ENCODE measurements at regions not wholly inside any gene's neighbourhood (a gene's known extent, or its start where the extent isn't known, plus 50 kb on each side); places are given as distances from the start of the nearest gene placed in this dataset.
A peak's percentile ranks its signal among the peaks of the same experiment; 100 is the strongest.

DNA sequence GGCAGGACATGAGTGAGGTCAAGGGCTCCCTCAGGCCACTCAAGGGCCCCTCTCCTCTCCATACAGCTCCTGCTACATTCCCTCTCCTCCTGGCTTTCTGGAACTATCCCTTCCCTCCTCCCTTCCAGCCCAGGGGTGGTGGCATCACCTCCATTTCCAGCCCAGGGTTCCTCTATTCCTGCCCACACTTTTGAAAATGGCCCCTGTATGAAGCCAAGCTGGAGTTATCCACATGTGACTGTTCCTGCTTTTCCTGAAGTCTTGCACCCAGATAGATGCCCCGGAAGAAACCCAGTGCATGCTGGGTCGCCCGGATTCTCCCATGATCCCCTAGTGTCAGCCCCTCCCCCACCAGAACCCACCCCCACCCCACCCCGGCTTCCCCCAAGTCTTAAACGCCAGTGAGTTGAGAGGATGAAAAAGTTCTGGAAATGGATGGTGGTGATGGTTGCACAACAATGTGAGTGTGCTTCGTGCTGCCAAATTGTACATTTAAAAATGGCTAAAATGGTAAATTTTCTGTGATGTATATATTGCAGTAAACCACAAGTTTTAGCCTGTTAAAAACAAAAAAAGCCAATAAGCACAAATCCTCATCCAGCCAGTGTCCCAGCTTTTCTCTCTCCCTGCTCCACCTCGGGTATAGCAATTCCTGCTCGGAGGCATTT lies 136.9 kb downstream of the SCARB1 start:
- DNase-seq (ENCODE audit: low read depth): no peak

DNA sequence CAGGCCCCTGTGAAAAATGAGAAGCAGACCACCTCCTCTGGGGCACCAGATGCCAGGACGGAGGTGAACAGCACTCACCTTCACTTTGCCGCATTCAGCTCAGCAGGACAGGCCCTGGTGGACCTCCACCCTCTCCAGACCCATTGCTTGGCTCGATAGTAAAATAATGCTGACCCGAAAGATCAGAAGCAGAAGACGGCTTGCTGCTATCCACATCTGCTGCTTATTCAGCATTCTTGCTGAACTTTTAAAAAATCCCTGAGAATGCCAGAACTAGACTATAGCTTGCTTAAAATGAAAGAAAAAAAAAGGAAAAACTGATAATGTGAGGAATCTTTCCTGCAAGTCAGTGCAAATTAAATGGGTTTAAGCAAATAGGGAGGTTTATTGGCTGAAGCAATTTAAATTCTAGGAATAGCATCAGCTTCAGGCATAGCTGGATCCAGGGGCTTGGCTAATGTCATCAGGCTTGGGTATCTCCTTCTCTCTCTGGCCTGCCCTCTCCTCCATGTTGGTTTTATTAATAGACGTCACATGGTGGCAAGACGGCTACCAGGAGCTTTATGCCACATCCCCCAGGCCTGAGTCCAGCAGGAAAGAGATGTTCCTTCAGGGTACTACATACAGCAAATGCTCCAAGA lies 137.9 kb downstream of the SCARB1 start:
- no peak for DNase-seq (ENCODE audit: low read depth)

DNA sequence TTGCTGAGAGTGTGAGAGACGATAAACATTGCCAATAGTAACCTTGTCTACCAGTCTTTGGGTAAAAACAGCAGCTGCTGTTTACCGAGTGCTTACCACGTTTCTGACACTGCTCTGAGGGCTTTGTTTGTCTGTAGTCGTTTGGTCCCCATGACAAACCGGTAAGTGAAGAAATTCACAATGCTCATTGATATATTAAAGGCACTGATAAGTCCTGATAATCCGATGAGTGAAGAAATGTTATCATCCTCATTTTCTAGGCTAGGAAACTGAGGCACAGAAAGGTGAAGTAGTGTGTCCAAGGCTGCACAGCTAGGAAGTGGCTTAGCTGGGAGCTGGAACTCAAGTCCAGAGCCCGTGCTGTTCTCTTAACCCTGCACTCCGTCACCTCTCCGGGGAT lies 138.6 kb downstream of the SCARB1 start:
- DNase-seq (ENCODE audit: low read depth): no peak

DNA sequence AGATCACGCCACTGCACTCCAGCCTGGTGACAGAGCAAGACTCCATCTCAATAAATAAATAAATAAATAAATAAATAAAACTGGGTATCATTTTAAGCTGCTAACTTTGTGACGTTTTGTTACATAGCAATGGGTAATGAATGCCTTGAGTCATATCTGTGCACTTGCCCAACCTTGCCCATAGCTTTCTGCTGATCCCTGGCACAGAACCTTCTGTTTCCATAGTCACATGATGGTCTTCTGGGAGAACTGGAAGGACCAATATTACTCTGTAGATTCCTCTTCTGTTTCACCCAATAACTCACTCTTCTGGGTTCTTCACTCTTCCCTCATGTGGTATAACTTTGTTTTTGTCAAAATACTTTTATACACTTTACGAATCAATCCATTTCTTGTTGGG lies 140.8 kb downstream of the SCARB1 start:
- DNase-seq (ENCODE audit: low read depth): no peak

DNA sequence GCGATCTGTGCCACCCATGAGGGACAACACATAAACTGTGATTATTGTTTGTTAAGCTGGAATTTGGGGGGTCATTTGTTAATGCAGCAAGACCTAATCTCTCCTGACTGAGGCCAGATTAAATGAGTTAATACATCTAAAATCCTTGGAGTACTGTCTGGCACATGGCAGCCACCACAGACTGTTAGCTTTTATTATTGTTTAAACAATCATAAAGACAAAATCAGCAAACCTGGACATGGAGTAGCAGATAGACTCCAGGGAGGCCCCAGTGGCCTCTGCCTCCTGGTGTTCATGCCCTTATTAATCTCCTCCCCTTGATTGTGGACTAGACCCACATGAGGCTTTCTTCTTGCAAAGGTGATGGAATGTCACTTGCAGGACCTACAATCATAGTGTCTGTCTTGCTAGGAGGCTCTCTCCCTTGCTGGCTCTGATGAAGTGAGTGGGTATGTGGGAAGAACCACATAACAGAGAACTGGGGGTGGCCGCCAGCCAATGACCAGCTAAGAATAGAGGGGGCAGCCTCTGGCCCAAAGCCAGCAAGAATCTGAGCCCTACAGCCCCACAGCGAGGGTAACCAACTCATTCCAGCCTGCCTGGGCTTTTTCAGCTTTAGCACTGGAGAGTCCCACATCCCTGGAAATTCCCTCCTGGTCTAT lies 142.0 kb downstream of the SCARB1 start:
- DNase-seq (ENCODE audit: low read depth): no peak

DNA sequence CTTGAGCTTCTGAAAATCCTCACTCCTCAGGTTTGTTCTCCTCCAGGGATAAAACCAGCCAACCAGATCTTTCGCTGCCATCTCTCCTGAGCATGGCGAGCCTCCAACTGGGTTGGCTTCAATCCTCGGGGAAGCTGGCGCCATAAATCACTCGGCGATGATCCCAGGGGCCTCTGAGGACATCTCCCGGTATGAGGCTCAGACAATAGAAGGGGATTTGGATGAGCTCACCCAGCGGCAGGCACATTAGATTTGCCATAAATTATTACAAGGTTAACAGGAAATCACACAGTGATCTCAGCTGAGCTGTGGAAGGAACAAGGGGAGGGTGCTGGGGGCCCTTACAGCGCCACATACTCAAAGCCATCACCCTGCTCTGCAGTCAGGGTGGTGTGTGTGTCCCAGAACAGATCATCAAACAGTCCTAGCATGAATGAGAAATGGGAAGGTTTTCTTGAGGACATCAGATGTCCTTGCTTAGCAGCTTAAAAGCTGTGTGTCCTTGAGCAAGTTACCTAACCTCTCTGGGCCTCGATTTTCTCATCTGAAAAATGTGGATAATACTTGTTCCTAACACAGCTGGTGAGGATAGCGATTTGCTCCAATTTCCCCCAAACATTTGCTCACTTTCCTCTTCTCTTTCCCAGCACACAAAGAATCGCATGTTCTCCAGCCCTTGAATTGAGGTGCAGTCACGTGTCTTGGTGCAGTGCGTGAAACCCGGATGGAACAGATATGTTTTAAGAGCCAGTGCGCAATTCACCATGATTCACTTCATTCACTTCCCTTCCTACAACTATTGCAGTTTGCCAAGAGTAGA lies 142.8 kb downstream of the SCARB1 start:
- no peak for DNase-seq (ENCODE audit: low read depth)

DNA sequence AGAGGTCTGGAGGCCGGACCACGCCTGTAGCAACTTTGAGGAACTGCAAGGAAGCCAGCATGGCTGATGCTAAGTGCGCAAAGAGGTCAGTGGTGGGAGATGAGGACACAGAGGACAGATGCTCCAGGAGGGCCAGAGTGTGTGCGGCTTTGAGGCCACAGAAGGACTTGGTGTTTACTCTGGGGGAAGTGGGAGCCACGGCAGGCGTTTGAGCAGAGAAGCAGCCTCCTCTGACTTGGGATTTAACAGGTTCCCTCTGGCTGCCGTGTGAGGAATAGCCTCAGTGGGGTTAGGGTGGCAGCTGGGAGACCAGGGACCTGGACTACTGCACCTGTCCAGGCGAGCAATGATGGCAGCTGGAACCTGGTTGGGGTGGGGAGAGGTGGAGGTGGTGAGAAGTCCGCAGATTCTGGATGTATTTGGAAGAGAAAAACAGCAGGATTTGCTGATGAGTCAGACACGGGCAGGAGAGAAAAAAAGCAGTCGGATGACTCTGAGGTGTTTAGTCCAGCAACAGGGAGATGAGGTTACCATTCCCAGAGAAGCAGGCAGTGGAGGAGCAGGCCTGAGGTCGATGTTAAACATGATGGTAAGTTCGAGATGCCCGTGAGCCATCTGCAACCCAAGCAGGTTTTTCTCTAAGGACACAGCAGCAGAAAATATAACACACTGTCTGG lies 143.5 kb downstream of the SCARB1 start:
- DNase-seq (ENCODE audit: low read depth): peak; percentile 50

DNA sequence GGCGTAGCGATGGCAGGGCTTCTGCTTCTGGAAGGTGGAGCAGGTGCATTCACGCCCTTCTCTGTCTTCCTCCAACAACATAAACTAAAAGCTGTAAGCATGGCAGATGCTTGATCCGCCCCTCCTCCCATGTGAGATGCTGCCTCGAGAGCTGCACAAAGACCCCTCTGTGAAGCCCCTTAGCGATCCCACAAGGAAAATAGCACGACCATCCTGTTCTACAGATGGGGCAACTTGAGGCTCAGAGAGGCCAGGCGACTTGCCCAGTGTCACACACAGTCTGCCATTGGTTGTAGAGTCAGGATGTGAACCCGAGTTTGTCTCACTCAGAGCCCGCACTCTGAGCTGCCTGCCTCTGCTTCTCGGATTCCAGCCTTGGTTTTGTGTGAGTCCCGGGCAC lies 144.4 kb downstream of the SCARB1 start:
- no peak for DNase-seq (ENCODE audit: low read depth)

DNA sequence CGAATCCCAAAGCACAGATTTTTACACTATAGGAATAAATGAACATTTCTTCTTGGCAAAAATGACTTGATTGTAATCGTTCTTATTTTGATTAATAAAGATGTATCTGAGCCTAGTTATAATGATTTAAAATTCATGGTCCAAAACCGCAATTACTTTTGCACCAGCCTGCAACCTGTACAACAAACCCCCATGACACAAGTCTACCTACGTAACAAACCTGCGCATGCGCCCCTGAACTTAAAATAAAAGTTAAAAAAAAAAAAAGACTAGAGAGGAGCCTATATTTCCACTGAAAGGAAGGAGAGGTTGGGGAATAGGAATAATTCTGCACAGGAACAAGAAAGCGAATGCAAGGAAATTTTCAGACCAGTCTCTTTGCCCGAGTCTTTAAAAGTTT lies 145.2 kb downstream of the SCARB1 start:
- DNase-seq (ENCODE audit: low read depth): no peak

DNA sequence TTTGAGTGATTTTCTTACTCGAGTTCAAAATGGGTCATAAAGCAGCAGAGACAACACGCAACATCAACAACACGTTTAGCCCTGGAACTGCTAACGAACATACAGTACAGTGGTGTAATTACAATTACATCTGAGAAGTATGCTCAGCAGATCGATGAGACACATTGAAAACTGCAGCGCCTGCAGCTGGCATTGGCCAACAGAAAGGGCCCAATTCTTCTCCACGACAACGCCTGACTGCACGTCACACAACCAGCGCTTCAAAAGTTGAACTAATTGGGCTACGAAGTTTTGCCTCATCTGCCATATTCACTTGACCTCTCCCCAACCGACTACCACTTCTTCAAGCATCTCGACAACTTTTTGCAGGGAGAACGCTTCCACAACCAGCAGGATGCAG lies 145.6 kb downstream of the SCARB1 start:
- DNase-seq (ENCODE audit: low read depth): no peak

DNA sequence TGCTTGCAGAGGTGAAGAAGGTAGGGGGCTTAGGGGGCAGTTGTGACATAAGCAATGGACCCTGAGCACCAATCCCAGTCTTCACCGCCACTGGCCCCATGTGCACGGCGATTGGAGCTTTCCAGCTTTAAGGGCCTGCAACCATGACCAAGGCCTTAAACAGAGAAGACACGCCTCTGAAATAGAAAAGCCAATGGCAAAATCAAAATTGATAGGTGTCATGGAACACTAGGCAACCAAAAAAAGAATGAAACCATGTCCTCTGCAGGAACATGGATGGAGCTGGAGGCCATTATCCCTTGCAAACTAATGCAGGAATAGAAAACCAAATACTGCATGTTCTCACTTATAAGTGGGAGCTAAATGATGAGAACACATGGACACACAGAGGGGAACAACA lies 146.3 kb downstream of the SCARB1 start:
- no peak for DNase-seq (ENCODE audit: low read depth)

DNA sequence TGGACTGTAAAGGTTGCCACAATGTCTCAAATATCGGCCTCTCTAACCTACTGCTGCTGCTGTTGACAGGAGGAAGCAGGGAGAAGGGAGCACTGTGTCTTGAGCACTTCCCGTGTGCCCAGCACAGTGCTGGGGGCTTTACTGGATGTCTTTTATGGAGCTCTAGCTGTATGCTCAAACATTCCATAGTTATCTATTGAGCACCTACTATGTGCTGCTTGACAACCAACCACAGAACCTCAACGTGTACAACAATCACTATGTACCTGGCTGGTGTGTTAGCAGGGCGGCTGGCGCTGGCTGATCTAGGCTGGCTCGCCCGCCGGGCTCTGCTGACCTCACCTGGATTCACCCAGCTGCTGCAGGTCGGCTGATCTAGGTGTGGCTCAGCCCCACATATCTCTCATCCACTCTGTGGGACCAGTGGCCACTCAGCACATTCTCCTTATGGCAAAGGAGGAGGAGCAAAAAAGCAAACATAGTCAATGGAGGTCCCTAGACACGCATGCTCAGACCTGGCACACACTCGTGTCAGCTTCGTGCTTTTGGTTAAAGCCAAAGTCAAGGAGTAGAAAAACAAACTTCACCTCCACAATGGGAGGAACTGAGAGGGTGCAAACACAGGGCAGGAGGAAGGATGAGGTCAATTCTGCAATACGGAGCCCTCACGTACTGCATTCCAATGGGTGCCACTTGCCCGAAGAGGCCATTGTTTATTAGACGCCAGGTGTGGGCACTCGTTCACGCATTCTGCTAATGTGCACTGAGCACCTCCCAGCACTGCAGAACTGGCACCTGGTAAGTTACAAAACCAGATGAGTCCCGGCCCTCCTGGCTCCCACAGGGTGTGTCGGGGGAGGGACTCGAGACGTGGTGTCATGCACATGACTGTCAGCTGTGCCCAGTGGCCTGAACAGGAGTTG lies 147.2 kb downstream of the SCARB1 start:
- no peak for DNase-seq (ENCODE audit: low read depth)

DNA sequence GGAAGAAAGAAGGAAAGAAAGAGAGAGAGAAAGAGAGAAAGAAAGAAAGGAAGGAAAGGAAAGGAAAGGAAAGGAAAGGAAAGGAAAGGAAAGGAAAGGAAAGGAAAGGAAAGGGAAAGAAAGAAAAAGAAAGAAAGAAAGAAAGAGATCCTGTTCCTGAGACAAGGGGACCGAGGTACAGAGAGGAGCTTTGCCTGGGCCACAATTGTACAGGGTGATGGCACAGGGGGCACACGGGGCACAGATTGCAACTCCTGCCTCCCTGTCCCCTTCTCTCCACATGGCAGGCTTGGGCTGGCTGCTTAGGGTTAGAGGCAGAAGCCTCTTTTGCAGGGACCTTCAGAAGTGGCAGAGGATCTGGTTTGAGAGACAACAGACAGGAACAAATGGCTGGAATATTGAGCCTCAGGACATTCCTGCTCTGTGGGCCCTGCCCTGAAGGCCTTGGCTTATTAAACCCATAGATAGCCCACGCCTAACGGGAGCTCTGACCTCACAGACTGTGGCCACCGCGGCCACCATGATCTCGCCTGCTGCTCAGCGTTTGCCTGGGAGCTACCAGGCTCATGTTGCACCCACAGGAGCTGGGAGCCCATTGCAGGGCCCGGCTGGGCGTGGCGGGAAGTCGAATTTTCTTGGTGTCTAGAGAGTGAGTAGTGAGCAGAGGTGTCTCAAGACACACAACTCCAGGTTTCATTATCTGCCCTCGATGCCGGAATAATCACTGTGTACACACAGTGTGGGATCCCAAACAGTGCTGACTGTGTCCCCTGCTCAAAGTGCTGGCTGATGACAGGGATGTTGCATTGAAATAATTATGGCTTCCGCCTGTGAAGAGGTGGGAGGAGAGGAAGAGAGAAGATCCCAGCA lies 147.9 kb upstream of the NCOR2 start:
- no peak for DNase-seq (ENCODE audit: low read depth)

DNA sequence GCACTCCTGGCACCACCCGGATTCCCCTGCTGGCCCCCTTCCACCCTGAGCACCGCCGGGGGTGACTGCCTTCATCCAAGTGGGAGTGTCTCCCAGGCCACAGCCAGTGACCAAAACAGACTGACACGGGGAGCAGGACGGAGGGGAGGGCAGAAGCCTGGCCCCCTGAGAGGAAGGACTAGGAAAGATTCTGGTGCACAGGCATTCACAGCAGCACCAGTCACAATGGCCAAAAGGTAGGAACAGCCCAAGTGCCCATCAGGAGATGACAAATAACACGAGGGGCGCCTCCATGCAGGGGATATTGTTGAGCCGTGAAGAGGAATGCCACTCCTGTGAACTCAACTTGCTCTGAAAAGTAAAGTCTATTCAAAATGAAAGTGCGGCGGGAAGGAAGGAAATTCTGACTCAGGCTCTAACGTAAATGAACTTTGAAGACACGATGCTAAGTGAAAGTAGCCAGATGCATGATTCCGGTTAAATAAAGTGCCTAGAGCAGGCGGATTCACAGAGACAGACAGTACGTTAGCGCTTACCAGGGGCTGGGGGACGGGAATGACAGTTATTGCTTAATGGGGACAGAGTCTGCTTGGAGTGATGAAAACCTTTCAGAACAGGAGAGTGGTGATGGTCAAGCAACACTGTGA lies 146.1 kb upstream of the NCOR2 start:
- DNase-seq (ENCODE audit: low read depth): peak; percentile 60

DNA sequence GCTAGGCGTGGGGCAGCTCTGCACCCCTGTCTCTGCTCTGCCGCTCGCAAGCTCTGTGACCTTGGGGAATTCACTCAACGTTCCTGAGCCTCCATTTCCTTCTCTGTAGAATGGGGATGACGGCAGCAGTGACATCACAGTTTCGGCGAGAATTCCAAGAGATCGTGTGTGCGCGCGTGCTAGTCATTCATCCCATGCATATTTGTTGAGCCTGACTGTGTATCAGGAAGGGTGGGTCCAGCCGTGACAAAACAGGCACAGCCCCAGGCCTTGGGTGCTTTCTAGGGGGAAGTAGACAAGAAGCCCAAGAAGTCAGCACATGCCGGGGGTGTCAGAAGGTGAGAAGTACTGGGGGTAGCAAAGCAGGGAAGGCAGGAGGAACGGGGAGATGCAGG lies 145.6 kb upstream of the NCOR2 start:
- DNase-seq (ENCODE audit: low read depth): no peak

DNA sequence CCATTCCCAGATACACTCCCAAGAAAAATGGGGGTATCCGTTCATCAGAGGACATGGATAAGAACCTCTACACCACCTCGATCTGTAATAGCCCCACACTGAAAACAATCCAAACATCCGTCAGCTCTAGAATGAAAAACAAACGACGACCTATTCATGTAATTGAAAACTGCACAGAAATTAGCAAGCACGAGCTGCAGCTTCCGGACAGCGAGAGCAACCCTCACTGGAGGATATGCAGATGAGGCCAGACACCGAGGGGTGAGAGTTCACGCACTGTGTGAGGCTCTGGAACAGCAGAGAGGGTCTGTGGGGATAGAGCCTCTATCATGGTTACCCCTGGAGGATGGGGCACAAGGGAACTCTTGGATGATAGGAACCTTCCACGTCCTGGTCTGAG lies 143.9 kb upstream of the NCOR2 start:
- DNase-seq (ENCODE audit: low read depth): no peak

DNA sequence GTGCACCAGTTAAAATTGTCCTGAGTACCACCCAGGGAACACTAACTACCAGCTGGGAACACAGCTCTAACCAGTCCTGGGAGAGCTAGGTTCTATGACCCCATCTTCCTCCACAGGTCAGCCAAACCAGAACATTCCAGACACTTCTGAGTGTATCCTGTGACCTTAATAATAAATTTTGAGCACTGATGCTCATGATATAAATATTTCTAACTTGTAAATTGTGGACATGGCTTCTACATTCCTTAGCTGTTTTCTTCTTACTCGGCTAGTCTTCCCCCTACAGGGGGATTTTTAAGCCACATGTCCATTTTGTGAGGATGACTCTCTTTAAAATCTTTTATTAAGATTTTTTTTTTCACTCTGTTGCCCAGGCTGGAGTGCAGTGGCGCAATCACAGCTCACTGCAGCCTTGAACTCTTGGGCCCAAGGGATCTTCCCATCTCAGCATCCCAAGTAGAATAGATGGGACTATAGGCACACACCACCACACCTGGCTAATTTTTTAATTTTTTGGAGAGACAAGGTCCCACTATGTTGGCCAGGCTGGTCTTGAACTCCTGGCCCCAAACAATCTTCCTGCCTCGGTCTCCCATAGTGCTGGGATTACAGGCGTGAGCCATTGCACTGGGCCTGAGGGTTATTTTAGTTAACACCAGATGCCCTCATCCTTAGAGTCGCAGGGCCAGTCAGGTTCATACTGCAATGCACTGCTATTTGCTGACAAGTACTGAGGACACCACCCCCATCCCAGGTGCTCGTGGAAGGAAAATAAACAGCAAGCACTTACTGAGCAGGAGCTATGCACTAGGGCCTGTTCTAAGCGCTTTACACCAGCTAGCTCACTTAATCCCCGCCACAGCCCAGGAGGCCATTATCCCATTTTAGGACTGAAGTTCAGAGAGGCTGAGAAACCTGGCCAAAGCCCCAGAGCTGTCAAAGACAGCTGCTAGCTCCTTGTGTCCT lies 142.6 kb upstream of the NCOR2 start:
- DNase-seq (ENCODE audit: low read depth): no peak

DNA sequence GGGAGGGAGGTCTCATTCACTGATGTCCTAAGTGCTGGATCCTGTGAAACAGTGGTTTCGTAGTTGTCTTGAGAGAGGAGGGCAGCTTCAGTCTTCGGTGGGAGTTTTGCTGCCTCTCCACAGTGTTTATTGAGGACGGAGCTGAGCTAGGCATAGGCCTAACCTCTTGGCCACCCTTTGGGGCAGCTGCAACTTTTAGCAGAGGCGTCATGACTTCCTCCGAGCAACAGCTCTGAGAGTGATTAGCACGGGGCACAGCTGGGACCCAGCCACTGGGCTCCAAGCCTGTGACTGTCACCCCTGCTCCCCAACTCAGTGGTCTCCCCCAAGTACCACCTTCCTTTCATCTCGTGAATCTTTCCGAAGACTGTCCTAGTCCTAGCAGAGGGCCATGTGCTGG lies 139.9 kb upstream of the NCOR2 start:
- DNase-seq (ENCODE audit: low read depth): no peak
